HG03571 (cell line): ENCODE measurements at regions not wholly inside any gene's neighbourhood (a gene's known extent, or its start where the extent isn't known, plus 50 kb on each side); places are given as distances from the start of the nearest gene placed in this dataset.

Source experiments
- ATAC-seq: cut with Tn5 transposase; IDR thresholded peaks from one replicate; pipeline ENCODE4 v1.9.1; 2021; ENCODE audit not compliant: unreplicated experiment

DNA sequence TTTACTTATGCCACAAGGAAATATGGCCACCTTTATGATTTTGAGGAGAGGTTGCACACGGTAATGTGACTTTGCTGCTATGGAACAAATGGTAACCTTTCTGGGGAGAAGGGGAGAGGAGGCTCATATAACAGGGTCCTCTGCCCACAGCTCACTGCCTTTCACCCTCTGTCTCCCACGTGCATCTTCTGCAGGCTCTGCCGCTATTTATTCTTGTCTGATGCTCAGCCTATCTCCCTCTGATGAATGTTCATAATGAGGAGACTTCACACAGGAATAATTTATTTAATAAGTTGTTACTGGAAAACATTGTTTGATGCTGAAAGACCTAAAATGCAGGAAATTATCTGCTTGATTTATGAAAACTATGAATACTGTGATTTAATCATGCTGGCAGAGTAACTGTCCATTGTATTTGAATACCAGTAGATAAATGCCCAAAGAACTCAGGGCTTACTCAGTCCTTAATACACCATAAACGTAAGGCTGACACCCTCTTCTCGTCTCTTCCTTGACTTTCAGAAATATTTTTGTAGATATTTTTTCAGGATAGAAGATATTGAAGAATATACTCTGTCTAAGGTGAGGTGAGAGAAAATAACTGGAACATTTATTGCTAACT is 721.1 kb downstream of the QKI start:
- ATAC-seq = no peak

DNA sequence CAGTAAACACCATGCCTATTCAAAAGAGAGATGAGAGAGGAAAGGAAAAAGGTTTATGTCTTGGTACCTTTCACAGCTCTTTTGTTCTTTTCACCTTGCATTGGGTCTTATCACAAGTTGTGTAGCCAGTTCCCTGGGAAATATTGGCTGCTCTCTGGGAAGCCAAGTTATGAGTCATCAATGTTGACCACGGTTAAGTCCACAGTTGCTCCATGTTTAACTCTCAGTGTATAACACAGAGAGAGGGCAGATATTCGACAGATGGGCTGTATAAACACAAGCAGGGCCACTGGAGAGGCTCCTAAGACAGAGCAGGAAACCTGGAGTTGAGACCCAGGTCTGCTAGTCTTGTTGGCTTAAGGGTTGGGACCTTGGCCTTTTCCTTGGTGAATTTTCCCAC is 718.6 kb downstream of the QKI start:
- no peak for ATAC-seq

DNA sequence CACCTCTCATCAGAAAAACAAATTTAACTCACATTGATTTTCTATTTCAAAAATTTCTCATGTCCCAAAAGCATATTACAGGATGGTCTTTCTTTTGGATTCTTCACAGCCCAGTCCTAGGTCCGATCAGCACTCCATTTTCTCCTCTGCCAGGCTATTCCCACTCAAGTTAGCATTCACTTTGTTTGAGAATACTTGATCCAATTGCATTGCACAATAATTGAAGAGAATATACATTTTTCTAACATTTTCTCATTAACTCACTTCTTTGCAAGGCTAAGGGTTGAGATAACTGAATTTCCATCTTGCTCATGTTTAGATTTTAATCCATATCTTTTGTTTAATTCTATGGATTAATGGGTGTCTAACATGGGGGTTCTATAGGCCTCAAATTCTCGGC is 716.1 kb downstream of the QKI start:
- no peak for ATAC-seq

DNA sequence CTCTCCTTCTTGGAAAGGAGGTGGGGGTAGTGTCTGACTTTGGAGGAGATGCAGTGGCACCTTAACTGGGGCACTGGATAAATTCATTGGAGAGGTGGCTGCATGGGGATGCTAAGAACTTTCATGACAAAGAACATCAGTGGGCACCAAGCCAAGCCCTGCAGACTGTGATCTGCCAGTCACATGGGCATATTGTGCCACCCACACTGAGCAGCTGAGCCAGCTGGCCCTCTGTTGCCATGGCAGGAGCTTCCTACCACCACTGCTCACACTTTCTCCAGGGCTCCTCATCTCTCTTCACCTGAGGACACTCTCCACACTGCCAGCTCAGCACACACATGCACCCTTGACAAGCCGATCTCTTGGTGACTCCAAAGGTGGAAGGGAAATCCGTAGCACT is 715.6 kb downstream of the QKI start:
- ATAC-seq = no peak

GRCh38 chr6:164129218-164129617 is 714.7 kb downstream of the QKI start:
- ATAC-seq = no peak

DNA sequence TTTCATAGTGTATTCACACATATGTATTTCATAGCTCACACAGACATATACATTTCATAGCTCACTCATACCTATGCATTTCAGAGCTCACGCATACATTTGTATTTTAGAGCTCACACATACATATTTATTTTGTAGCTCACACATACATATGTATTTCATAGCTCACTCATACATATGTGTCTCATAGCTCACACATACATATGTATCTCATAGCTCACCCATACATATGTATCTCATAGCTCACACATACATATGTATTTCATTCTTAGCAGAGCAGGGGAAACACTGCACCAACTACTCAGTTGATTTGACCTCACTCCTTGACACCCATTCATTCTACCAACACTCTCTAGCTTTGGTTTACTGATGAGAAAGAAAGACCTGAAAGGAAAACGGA is 713.6 kb downstream of the QKI start:
- no peak for ATAC-seq

- ATAC-seq = no peak
Observed at GRCh38 chr6:164124986-164125385, 710.5 kb downstream of the QKI start.

GRCh38 chr6:164124473-164124872 is 710.0 kb downstream of the QKI start:
- no peak for ATAC-seq

GRCh38 chr6:164122109-164122508 is 707.6 kb downstream of the QKI start:
- no peak for ATAC-seq

- ATAC-seq = no peak
Observed at GRCh38 chr6:164121527-164121926, 707.0 kb downstream of the QKI start.

DNA sequence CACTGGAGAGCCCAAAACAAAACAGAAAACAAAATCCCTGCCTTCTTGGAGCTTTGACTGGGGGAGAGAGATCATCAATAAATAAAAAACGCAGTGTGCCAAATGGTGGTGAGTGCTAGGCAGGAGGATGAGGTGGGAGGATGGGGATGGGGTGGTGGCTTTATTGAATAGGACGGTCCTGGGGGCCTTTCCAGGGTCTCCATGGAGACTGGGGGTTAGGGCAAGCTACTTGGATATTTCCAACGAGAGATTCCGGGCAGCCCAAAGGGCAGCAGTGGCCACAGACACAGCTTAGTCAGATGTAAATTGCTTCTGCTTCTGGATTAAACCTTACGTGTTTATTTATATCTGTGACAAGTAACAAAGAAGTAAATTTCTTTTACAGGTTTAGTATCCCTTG is 700.1 kb downstream of the QKI start:
- no peak for ATAC-seq

DNA sequence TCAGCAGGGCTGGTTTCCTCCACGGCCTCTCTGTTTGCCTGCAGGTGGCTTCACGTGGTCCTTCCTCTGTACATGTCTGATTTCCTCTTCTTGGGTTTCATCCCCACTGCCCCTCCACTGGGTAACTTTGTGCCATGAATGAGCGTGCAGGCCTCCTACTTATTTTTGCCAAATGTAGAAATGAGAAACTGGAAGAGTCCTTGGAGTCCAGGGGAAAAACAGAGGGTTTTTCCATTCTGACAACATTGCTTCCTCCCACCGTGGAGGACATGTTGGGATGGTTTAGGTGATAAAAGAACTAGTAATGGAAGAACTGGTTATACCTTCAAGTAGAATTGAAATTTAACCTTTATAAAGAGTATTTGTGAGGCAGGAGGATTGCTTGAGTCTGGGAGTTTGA is 699.5 kb downstream of the QKI start:
- no peak for ATAC-seq

- ATAC-seq = no peak
Observed at GRCh38 chr6:164113637-164114036, 699.1 kb downstream of the QKI start.

DNA sequence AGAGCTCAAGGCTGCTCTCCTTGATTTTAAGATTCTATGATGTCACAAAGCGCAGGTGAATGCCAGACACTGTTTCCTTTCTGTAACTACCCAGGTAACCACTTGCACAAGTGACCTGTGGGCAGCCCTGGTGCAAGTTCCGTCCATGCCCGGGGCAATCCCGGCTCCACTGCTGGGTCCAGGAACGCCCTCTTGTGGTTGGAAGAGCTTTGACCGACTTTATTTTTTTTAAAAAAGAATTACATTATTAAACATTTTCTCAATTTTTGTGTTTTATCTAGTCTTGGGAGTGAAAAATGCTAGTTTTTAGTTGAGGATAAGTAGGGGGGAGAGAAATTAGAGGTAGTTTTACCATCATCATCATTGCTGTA is 695.2 kb downstream of the QKI start:
- ATAC-seq = no peak

DNA sequence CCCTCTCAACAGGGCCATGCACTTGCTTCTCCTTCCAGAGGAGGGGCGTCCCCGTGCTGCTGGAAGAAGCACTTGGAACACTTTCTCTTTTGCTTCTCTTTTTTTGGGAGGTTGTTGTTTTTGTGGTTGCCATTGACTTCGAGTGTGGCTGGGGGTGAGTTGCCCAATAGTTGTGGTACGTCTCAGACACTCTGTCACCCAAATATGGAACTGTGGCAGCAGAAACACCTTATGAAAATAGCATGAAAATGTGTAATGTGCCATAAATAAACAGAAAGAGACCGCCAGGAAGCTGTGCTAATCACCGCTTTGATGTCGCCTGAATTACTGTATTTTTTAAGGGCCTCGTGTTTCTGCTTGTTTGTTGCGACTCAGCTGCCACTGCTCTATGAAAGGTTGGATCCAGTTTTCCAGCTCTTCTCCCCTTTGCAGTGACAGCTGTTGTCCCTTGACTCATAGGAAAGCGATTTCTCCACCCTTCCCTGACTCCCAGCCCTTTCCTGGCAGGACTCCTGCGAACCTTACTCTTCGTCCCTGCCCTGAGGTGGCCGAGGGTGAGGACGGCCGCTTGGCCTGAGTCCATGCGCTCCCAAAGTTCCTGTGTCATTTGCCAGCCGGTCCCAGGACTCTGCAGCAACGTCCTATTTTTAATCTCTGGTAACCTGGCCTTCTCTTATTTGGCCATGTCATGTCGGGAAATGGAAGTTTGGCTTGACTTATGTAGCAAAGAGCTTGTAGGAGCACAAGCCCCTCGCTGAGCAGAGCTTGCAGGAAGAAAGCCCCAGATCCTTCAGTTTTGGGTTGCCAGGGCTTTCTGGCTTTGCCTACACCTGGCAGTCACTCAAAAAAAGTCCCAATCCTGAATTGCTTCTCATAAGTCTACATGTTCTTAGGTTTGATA is 694.6 kb downstream of the QKI start:
- no peak for ATAC-seq

DNA sequence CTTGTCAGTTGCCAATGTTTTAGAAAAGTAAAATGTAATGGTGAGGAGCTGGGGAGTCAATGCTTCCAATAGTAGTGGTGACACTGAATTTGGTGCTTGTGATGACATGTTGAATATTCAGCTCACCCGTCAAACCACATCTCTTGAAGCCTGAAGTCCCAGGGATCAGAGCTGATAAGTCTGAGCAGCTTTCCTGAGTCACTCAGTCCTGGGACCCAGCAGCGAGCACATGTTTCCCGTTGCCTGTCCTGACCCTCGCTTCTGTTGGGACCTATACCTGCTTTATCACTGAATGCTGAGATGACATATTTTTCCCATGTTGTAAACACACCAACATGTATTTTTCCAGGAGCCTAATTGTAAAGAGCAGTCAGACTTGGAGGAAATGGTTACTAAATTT is 693.6 kb downstream of the QKI start:
- ATAC-seq = no peak

DNA sequence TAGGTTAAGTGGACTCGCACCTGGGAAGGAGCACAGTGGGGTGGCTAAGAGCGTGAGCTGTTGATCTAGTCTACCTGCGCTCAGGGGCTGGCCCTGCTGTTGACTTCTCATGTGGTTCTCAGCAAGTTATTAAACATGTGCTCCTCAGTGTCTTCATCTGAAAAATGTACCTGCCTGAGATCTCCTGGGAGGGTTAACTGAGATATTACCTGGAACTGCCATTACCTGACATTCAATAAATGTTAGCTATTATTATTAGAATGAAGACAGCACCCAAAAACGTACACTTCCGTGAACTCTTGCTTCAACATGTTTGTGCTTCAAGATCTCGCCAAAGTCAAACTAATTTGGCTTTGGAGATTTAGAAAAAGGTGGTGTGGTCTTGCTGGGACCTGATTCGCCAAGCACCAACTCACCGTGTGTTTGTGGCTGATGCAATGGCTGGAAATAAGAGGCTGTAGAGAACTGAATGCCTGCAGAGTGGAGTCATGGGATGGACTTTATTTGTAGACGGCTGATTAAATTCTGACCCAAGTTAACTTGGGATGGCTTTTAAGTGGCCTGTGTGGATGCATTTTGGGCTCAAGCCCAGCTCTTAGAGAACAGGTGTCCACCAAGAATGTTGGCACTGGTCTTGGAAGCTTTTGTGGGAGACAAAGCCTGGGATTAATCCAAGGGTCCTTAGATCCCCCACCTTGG is 692.9 kb downstream of the QKI start:
- no peak for ATAC-seq

DNA sequence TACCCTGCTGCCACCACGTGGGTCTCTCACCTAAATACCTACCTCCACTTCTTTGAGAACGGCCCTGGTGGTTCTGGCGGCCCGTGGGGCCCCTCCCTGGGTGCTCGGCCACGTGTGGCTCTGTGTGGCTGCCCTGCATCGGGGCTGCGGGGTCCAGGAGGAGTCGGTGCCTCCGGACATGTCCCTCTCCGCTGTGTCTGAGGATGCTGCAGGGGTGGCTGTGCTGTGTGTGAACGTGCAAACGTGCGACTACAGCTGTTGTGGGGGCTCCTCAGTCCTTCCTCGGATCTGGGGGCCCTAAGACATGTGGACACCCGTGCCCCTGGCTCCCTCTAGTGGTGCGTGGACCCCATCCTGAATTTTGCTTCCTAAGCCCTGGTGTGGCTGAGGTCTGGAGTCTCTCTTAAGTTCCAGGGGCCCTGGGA is 691.8 kb downstream of the QKI start:
- no peak for ATAC-seq

GRCh38 chr6:164105705-164106104 is 691.2 kb downstream of the QKI start:
- no peak for ATAC-seq

DNA sequence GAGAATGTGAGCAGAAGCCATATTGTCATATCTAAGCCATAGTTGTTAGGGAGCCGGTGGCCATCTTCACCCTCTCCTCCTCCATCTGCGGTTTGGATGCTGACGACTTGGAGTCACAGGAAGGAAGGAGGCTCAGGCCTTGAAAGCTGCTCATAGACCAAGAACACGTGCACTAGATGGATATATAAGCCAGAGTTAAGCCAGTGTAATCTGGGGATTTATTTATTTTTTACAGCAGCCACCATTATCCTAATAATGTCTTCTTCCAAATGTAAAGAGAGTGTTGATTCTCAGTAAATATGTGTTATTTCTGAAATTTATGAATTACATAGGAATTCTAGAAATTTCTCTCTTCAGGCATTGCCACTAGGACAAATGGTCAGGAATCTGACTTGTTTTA is 689.9 kb downstream of the QKI start:
- no peak for ATAC-seq

DNA sequence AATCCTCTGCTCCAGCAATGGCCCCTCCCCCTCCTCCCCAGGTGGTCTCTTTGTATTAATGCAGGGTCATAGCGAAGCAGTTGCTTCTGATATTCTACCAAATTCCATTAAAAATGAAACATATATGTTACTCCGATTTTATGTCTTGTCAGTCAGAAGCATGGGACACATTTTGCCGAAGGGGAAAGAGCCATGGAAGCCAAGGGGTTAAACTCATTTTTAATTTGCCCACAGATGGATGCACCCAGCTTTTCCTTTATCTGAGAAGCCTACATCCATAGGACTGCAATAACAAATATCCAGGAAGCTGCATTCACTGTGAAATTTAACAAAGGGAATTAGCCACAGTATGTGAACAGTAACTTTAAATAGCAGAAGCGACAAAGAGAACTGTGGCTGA is 688.2 kb downstream of the QKI start:
- ATAC-seq = no peak

- ATAC-seq = no peak
Observed at GRCh38 chr6:164101859-164102258, 687.3 kb downstream of the QKI start.
